ENCODE measurements at regions not wholly inside any gene's neighbourhood (a gene's known extent, or its start where the extent isn't known, plus 50 kb on each side); places are given as distances from the start of the nearest gene placed in this dataset.

DNA sequence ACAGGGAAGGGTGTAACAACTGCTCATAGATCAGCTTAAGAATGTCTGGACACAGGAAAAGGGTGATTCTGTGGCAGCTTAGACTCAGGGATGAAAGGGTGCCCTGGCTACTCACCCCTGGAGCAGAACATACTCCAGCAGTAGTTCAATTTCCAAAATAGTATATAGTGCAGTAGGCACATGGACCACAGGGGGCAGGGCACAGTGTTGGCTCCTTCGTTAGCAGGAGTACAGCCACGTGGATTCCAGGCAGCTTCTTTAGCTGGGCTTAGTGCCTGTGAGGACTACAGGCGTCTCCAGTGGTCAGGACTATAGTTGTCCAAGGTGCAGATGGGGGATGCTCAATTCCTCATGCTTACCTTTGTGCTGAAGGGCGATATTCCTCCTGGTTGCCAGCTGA is 277.5 kb upstream of the DDX18 start:
- TF ChIP-seq EZH2 (IDR thresholded peaks at IDR 0.05; ENCODE audit: insufficient read depth, poor library complexity, severe bottlenecking) (no peak), EZH2phosphoT487 (IDR thresholded peaks at IDR 0.05; ENCODE audit: insufficient read depth, low read depth) (no peak)
